H4 (cell line): ENCODE measurements at regions not wholly inside any gene's neighbourhood (a gene's known extent, or its start where the extent isn't known, plus 50 kb on each side); places are given as distances from the start of the nearest gene placed in this dataset.
"Not testable (repeated sequence)": the region's sequence is repeated elsewhere in the genome, so short reads cannot be mapped to it uniquely, and the experiment has no call there.

Source experiments
- DNase-seq: peaks from one replicate; pipeline ENCODE4 v3.0.0-alpha.2; 2015; ENCODE audit warnings: low spot score

DNA sequence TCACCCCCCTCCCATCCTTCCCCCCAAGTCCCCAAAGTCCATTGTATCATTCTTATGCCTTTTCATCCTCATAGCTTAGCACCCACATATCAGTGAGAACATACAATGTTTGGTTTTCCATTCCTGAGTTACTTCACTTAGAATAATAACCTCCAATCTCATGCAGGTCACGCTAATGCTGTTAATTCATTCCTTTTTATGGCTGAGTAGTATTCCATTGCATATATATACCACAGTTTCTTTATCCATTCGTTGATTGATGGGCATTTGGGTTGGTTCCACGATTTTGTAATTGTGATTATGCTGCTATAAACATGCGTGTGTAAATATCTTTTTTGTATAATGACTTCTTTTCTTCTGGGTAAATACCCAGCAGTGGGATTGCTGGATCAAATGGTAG, 621.9 kb upstream of the NRP1 start:
- not testable (repeated sequence) for DNase-seq

DNA sequence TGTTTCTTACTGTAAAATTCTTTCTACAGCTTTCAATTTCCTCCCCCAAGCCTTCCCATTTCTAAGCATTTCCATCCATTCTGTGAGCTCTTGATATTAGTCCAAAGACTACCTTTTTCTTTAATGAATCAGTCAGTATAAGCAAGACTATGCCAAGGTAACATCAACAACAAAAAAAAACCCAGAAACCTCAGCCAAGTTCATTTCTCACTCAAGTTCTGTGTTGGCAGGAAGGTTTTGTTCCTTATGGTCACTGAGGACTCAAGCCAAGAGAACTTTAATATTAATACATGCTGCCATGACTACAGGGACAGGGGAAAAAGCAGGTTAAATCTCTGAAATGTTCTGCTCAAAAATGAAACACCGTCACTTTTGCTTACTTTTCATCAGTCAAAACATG, 621.2 kb upstream of the NRP1 start:
- no peak for DNase-seq

DNA sequence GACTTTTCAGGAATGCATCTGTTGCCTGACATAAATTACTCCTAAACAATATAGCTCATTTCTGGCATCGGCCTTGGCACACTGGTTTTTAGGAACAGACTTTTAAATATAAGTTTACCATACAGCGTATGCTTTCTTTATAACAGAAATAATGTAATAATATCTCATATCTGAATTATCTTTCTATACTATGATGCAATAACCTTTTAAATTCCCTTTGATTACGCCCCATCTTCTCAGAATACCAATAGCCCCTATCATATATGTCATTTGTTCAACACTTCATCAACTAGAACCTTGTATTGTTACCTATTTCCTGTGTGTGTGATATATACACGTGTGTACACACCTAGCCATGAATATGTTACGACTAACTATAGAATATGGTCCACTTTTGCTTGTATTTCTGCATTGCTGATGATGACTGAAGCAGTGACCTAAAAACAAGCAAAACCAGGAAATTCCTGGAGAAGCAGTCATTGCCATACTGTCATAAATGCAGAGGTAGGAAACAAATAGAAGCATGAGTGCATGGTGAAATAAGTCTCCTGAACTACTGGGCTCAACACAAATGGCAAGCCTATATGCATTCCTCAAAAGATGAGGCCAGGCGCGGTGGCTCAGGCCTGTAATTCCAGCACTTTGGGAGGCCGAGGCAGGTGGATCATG, 618.4 kb upstream of the NRP1 start:
- DNase-seq: no peak

DNA sequence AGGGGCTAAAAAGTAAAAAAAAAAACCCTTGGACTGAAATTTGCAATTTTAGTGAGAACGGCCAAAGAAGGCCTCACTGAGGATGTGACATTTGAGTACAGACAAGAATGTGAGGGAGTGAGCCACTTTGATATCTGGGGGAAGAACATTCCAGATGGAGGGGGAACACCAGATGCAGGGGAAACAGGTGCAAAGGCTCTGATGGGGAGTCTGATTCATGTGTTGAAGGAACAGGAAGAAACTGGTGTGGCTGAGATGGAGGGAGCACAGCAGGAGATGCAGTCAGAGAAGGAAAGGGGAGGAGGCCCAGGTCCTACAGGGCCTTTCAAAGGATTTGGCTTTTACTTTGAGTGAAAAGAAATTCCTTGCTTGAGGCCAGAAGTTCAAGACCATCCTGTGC, 615.7 kb upstream of the NRP1 start:
- DNase-seq: no peak

DNA sequence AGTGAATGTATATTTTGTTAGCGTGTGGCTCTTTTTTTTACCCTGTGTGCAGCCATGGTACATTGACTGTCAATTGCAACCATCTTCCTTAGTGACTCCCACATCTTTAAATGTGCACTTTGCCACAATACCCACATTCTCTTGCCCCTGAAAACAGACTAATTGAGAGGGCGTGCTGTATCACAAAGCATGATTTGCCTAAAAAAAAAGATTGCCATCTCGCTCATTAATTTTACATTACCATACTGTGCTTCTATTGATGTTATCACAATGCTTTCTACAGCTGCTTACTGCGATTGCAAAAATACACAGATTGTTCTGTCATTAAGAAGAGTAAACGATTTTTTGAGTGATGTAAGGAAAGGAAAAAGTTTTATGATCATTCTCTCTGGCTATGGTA, 613.1 kb upstream of the NRP1 start:
- DNase-seq: no peak

DNA sequence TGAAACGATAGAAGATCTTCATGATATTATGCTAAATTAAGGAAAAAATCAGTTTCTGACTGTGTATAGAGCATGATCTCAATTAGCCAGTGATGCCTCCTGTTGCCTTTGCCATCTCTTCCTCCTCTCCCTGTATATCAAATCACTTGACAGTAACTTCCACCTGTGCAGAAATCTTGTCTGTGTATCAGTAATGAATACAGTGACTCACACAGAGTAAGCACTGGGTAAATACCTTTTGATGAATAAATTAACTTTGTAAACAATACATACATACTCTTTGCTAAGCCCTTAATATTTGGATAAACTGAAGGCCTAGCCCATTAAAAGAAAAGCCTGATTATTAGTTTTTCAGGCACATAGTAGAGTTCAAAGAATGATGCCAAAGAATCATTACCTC, 610.6 kb upstream of the NRP1 start:
- no peak for DNase-seq

DNA sequence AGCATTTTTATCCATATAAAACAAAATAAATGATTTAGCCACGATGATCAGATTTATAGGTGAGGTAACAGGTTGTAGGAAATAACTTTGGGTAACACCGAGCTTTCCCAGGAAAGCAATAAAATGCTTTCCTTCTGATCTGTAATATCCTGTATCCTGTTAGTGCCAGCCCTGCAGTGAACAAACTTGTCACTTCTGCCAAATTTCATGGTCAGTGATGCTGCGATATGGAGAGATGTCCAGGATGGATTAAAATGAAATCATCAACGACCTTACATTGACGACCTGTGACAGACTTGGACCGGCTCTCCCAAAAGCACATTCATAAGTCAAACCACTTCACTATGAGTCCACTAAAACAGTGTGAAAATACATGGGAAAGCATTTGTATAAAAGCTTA, 608.0 kb upstream of the NRP1 start:
- DNase-seq: no peak

DNA sequence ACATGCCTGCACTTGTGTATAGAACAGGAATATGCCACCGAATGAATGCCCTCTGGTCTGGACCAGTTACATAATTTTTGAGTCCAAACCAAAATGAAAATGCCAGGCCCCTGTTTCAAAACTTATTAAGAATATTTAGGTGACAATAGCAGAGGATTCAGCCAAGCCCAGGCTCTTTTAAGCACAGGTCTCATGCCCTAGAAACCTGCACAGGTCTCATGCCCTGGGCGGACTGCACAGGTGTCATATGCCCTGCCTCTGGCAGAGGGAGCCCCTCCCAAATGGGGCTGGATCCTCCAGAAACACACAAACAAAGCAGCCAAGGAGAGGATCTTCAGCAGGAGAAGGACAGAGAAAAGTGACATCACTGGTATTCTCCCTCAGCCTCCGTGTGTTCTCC, 605.4 kb upstream of the NRP1 start:
- DNase-seq: no peak

DNA sequence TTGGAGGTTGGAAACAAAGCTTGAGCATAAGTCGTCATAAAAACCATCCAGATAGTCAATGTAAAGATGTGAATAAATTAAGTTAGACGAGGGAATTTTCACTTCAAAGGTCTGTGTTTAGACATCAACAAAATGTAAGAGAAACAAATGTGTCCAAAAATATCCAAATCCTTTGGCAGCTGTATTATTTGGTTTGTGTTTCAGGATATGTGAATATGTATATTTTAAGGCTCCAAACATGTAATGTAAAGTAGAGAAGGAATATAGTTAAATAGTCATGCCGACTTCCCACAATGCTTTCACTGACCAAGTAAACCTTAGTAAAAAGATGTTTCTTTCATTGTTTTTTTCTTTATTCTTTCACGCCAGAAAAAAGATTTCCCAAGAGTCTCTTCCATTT, 604.9 kb upstream of the NRP1 start:
- no peak for DNase-seq

DNA sequence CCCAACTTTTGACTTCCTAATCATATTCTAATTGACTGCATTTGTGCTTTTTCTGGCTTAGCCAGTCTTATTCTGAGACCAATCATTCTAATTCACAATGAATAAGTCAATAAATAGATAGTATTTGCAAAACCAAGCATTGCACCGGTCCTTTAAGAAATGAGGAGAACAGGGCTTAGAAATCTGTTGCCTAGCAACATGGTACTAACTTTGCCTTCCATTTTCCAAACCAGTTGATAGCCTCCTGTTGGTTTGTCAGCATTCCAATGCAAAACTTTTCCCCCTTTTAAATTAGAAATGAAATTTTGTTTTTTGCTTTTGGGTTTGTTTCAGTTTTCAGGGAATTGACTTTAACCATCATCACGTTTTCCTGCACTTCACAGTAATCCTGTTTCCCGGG, 603.5 kb upstream of the NRP1 start:
- no peak for DNase-seq

DNA sequence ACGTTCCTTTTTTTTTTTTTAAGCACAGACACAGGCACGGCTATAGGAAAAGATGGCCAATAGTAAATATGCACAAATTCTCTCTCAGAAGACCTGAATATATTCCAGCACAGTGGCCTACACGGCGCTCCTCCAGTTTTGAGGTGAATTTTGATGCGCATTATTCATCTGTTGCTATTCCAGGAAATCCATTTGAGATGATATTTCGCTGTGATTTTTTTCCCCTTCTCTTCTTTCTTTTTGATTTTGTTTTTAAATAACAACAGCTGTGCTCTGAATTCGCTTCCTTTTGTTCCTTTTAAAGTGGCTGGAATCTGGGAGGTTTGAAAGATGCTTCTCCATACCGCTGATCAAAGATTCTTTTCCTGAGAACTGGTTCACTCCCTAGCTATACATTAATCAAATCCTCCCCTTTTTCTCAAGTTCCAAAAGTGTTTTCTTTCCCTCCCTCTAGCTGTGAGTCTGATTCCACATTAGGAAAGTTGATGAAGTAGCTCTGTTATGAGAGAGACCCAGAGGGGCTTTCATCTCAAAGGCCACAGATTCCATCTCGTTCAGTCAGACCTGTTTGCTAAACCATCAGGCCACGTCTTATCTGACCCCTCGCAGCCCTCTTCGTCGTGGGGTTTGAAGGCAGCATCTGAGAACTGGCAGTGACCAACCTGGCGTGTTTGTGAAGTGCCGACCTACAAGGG, 602.7 kb upstream of the NRP1 start:
- no peak for DNase-seq

DNA sequence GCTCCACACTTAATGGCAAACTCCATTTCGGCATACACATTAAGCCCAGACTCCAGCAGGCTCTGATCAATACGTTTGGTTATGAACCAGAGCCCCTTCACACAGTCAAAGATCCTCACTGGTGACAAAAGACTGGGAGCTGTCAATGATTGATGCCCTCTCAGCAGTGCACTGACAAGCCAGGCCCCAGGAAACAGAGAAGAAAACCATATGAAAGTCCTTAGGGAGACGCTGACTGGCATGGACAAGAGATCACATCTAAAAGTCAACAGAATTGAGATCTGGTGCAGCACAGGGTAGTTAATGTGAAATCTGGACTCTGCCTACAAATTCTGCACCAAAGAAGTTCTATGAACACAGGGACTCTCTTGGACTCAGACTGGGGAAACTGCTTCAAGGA, 600.9 kb upstream of the NRP1 start:
- no peak for DNase-seq

DNA sequence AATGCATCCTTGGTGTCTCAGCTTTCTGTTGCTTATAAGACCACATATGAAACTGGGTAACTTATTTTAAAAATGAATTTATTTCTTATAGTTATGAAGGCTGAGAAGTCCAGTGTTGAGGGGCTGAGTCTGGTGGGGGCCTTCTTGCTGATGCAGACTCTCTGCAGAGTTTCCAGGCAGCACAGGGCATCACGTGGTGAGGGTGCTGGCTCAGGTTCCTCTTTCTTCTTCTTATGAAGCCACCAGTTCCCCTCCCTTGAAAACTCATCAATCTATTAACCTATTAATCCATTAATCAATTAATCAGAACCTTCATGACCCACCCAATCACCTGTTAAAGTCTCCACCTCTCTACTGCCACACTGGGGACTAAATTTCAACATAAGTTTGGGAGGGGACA, 595.6 kb upstream of the NRP1 start:
- no peak for DNase-seq

DNA sequence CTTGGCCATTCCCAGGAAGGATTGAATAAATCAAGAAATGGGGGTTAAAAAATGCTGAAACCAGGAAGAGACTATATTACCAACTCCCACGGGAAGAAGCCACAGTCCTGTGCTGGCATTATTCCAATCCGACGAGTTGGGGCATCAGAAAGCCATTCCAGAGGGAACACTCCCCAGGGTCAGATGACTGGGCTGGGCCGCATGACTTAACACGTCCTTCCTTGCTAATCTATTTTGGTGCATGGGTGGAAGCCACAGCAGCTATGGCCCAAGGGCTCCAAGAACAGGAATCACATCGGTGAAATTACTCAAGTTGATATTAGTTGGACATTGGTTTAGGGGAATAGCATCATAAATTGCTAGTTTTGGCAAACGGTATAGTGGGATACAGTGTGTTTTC, 592.9 kb upstream of the NRP1 start:
- DNase-seq: peak; percentile 34

DNA sequence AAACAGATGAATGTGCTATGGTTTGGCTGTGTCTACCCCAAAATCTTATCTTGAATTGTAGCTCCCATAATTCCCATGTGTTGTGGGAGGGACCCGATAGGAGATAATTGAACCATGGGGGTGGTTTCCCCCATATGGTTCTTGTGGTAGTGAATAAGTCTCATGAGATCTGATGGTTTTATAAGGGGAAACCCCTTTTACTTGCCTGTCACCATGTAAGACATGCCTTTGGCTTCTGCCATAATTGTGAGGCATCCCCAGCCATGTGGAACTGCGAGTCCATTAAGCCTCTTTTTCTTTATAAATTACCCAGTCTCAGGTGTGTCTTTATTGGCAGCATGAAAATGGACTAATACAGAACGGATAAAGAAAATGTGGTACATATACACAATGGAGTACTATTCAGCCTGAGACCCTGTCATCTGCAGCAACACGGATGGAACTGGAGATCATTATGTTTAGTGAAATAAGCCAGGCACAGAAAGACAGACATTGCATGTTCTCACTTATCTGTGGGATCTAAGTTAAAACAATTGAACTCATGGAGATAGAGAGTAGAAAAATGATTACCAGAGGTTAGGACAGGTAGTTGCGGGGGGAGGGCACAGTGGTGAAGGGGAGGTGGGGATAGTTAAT, 587.6 kb upstream of the NRP1 start:
- no peak for DNase-seq

DNA sequence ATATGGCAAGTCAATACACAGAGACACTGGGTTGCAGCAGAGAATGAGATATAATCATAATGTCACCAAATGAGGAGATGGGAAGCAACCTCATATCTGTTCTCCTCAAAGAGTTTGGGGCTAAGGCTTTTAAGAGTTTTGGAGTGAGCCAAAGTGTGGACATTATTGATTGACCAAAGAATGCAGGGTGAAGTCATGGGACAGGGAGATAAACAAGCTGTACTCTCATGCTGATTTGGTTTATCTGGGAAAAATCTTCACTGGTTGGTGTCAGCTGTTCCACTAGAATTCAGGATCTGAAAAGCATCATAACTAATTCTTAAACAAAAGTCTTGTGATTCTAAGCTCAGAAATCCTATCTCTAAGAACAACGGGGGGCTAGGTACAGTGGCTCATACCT, 585.9 kb upstream of the NRP1 start:
- DNase-seq: no peak

DNA sequence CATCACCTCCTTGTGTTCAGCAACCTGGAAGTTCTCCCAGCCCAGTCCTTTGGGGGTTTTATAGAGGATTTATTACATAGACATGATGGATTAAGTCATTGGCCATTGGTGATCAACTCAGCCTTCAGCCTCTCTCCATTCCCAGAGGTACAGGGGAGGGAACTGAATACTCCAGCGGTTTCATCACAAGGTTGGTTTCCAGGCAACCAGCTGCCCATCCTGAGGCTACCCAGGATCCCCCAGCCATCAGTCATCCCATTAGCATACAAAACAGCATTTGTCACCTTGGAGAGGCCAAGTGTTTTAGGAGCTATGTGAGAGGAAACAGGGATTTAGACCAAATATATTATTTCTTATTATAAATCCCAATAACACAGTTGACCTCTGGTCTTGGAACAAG, 584.8 kb upstream of the NRP1 start:
- DNase-seq: no peak

DNA sequence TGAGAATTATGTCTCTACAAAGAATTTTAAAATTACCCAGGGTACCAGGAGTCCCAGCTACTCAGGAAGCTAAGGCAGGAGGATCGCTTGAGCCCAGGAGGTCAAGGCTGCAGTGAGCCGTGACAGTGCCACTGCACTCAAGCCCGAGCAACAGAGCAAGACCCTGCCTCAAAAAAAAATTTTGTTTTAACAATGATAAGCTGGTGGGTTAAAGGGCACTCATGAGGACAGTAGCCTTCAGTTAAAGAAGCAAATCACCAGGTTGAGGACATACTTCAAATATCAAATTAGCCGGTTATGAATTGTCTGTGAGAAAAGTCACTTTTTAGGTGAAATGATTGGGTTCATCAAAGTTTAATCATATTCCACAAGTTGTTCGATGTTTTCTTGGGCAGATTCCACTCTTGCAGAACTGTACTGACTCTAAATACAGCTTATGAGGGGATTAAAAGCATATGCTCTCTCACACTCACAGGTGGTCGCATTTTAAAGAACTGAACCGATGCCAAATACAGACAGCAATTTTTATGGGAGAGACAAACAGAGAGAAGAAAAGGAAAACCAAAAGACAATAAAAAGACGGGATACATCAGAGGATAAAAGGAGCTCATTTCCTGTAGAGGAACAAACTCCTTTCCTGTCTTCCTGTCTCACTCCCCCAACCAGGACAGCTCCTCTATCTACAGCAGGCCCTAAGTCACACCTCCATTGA, 582.8 kb upstream of the NRP1 start:
- DNase-seq: no peak

DNA sequence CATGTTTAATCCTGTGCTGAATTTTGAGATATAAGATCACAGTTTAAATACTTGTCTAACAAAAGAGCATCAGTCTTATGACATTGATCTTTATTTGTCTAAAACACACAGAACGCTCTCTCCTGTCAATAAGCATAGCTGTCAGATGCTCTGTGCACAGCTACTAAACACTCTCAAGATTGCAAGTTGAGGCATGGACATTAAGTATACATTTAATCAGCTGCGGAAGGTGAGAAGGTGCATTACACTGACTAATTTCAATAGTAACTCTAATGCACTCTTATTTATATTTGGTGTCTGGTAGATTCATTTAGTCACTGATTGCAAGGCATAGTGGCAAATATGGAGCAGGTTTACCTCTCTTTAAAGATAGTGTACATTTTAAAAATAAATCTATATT, 580.3 kb upstream of the NRP1 start:
- DNase-seq: no peak

DNA sequence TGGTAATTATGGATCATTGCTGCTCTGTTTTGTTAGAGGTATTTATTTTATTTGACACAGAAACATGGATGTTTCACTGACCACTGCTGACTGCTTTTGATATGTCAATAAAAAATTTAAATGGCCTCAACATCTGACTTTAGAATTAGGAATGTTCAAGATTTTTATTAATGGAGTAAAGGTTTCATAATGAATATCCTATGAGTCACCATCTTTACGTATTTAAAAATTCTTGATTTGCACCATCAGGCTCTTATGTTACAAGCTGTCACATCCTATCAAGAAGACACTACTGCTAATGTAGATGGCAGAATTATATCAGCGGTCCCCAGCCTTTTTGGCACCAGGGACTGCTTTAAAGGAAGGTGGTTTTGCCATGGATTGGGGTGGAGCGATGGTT, 578.7 kb upstream of the NRP1 start:
- no peak for DNase-seq

DNA sequence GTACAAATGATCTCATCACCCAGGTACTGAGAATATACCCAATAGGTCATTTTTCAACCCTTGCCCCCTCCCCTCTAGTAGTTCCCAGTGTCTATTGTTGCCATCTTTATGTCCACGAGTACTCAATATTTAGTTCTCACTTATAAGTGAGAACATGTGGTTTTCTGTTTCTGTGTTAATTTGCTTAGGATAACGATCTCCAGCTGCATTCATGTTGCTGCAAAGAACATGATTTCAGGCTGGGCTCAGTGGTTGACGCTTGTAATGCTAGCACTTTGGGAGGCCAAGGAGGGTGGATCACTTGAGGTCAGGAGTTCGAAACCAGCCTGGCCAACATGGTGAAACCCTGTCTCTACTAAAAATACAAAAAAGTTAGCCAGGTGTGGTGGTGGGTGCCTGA, 575.0 kb upstream of the NRP1 start:
- DNase-seq: not testable (repeated sequence)

DNA sequence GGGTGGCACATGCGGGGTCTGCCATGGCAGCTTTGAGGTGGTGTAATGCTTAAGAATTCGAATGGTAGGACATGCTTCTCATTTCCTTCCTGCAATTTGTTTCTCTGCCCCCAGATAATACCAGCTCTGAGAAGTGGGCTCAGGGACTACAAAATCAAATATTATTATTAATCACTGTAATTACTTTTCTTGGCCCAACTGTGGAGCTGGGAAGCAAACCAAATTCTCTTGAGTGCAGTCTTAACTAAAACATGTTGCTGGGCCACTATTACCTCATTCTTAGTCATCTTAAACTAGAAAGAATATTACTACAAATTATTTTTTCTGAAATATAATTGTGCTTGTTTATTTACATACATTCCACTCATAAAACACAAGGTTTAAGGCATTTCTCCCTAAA, 566.7 kb upstream of the NRP1 start:
- DNase-seq: no peak

DNA sequence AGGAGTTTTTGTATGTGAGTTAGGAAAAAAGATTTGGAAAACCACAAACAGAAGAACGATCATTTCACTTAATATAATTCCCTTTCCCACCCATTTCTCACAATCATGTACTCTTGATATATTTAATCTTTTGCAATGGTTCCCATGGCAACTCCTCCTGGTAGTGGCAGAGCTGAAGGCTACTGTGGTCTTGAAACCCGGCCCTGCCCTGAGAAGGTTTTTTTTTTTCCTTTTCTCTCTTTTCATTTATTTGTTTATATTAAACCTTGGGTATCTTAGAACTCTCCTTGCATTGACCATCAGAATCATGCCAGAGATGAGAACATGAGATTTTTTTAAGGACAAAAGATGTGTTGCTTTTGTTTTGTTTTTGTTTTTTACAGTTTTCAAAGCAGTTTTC, 566.1 kb upstream of the NRP1 start:
- DNase-seq: no peak
